Activated naive CD8-positive, alpha-beta T cell treated with anti-CD3 and anti-CD28 coated beads for 36 hours (primary cell): ENCODE measurements at regions not wholly inside any gene's neighbourhood (a gene's known extent, or its start where the extent isn't known, plus 50 kb on each side); places are given as distances from the start of the nearest gene placed in this dataset.

Experiments used
- DNase-seq: peaks from one replicate; pipeline ENCODE4 v3.0.0; 2021
- H3K27ac Mint-ChIP-seq: one replicate; pipeline ENCODE4 v1.8.0; 2022; ENCODE audit warnings: mild to moderate bottlenecking, moderate library complexity, mixed read lengths
- H3K27me3 Mint-ChIP-seq: one replicate; pipeline ENCODE4 v1.8.0; 2022; ENCODE audit warnings: mild to moderate bottlenecking, mixed read lengths
- H3K36me3 Mint-ChIP-seq: one replicate; pipeline ENCODE4 v1.8.0; 2021; ENCODE audit warnings: mild to moderate bottlenecking, mixed read lengths
- H3K4me1 Mint-ChIP-seq: one replicate; pipeline ENCODE4 v1.8.0; 2021; ENCODE audit warnings: mixed read lengths
- H3K4me3 Mint-ChIP-seq: one replicate; pipeline ENCODE4 v1.8.0; 2022; ENCODE audit warnings: mild to moderate bottlenecking, moderate library complexity, mixed read lengths
- H3K9me3 Mint-ChIP-seq: one replicate; pipeline ENCODE4 v1.8.0; 2022; ENCODE audit warnings: mixed read lengths

DNA sequence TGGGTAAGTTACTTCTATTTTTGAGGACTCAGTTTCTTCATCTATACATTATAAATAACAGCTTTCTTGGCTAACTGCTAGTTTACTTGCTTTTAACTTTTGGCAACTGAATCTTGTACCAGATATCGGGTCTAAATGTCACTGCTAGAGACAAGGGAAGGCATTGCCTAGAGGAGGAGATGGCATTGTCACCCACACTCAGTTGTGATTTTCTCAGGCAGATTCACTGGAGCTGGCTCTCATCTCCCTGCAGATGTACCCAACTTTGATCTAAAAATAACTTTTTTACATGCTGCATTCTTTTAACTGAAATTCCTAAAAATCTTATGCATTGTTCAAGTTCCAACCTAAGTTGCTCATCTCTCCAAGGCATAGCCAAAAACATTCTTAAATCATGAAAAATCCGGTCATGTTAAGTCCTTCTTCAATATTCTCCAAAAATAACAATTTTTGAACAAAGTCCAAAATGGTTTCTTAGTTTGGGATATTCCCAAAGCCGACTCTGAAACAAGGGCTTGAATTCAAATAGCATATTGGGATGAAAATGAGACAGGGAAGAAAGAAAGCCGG is 469.0 kb upstream of the BOD1L1 start:
- Mint-ChIP-seq H3K9me3 (peaks cover under 1% of the 10 kb centered on the region), H3K4me1 (no peaks in the 10 kb centered on the region), H3K4me3 (no peak overlapping the region), H3K27ac (no peak overlapping the region), H3K27me3 (peaks cover 4% of the 10 kb centered on the region), H3K36me3 (no peaks in the 10 kb centered on the region)
- no peak for DNase-seq

DNA sequence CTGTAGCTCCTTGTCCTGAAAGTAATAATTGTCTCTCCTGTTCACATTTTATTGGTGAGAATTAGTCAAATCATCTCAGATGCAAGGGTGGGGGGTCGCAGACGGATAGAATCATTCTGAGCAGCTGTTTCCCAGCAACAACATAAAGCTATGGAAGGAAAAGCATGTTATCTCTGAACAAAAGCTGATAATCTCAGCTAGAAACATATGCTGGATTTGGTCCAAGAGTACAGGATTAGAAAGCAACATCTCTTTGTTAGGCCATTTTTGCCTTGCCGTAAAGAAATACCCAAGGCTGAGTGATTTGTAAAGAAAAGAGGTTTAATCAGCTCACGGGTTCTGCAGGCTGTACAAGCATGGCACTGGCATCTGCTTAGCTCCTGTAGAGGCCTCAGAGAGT is 472.8 kb upstream of the BOD1L1 start:
- H3K4me1 Mint-ChIP-seq, result no peaks in the 10 kb centered on the region
- DNase-seq, result no peak
- no peaks in the 10 kb centered on the region for H3K27me3 Mint-ChIP-seq
- H3K36me3 Mint-ChIP-seq, result no peaks in the 10 kb centered on the region
- no peaks in the 10 kb centered on the region for H3K9me3 Mint-ChIP-seq
- H3K4me3 Mint-ChIP-seq, result no peak overlapping the region
- H3K27ac Mint-ChIP-seq, result no peak overlapping the region

DNA sequence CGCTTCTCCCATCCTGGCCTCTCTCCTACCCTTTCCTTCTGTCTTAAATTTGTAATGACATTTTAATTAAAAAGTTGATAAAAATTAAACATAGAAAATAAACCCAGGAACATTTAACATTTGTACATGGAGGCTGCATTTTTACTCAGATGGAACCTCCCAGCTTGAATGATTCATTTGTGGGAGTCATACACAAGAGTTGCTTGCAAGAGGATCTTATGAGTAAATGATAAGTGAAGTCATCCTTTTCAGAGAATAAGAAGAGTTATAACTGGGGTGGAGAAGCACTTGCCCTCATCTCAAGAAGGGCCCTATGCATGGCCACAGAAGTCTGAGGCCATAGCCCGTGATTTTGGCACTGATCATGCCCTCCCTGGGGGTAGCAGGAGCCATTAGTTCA is 482.9 kb upstream of the BOD1L1 start:
- Mint-ChIP-seq H3K27me3 (peaks cover 8% of the 10 kb centered on the region), H3K36me3 (no peaks in the 10 kb centered on the region), H3K4me1 (peaks cover 4% of the 10 kb centered on the region), H3K4me3 (no peak overlapping the region), H3K9me3 (peaks cover 8% of the 10 kb centered on the region), H3K27ac (no peak overlapping the region)
- DNase-seq, result no peak

DNA sequence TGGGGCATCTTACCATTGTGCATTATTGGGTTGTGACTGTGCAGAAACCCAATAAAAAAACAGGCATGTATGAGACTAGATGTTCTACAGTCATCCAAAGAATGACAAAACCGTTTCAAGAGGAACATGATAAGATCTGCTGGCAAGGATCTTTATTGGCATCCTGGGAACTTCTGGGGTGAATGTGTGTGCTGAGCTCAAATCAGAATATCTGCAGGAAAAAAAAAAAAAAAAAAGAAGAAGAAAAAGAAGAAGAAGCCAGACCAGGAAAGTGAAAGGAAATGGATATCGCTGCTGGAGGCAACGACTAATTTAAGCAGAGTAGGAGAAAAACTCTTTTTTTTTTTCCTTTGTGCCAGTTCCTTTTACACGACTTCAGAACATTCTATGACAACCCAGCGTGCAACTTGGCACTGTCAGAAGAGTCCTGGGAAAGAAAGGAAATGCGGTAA is 484.2 kb upstream of the BOD1L1 start:
- Mint-ChIP-seq H3K4me3 (no peak overlapping the region), H3K36me3 (no peaks in the 10 kb centered on the region), H3K9me3 (peaks cover 8% of the 10 kb centered on the region), H3K27ac (no peak overlapping the region), H3K27me3 (peaks cover 12% of the 10 kb centered on the region), H3K4me1 (peaks cover 4% of the 10 kb centered on the region)
- no peak for DNase-seq

DNA sequence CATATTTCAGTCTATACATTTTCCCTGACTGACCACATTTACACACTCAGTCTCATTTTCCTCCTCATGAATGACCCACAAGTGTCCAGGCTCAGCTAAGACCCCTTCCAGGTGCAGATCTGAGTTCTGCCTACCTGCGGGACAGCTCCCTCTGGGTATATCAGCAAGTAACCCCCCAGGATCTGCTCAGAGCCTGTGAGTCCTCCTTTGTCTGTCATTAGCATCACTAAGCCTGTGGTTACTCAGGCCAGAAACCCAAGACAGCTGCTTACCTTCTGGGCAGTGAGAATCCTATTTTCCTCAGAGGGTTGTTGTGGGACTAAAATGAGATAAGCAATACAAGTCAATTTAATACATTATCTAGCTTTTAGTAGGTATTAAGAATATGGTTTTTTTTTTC is 487.6 kb upstream of the BOD1L1 start:
- peaks cover 9% of the 10 kb centered on the region for H3K4me1 Mint-ChIP-seq
- no peak for DNase-seq
- peaks cover 12% of the 10 kb centered on the region for H3K27me3 Mint-ChIP-seq
- H3K27ac Mint-ChIP-seq, result no peak overlapping the region
- no peak overlapping the region for H3K4me3 Mint-ChIP-seq
- H3K9me3 Mint-ChIP-seq, result no peaks in the 10 kb centered on the region
- no peaks in the 10 kb centered on the region for H3K36me3 Mint-ChIP-seq

DNA sequence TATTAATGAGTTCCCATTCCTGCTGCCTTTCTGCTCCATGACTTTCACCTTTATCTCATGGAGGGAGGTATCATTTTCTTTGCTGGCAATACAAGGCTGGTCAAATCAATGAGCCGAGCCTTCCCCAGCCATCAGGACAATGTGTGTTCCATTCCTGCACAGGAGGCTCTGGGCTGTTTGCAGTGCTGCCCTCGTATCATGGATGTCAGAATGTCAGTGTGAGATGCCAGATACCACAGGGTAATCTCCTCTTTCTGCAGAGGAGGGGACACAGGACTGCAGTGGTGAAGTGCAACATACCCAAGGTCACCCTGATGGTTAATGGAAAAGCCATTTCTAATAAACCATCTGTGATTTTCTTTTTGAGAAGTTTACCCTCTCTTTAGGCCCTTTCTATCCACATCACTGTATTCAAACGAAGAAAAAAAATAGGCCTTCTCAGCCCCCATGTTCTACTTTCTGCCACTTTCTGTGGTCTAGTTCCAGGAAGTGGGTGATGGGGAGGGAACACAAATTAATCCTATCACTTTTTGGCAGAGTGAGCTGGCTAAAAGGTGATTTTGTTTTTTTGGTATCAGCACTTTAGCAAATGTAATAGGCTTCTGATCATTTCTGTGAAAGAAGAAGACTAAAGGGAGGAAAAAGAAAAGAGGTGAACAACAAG is 490.2 kb upstream of the BOD1L1 start:
- peaks cover 7% of the 10 kb centered on the region for H3K27me3 Mint-ChIP-seq
- DNase-seq, result no peak
- no peak overlapping the region for H3K27ac Mint-ChIP-seq
- no peak overlapping the region for H3K4me3 Mint-ChIP-seq
- H3K36me3 Mint-ChIP-seq, result no peaks in the 10 kb centered on the region
- no peaks in the 10 kb centered on the region for H3K9me3 Mint-ChIP-seq
- peaks cover 4% of the 10 kb centered on the region for H3K4me1 Mint-ChIP-seq

DNA sequence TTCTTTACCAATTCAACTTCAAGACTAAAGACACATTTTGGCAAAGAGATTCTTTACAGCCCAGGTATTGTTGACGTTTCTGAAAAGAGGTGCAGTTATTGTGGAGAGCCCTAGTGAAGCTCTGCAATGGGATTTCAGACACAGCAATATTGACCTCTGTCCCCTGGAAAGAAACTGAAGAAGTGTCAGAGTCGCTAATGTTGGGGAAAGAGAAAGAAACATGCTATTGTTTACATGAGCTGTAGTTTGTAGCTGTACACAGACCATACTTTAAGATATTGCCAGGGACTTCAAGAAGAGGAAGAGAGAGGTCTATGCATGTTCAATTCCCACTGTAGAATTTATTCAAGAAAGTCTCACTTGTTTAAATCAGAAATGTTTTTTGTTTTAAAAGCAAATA is 497.3 kb upstream of the BOD1L1 start:
- no peak for DNase-seq
- peaks cover 8% of the 10 kb centered on the region for H3K27me3 Mint-ChIP-seq
- no peaks in the 10 kb centered on the region for H3K9me3 Mint-ChIP-seq
- H3K4me3 Mint-ChIP-seq, result no peak overlapping the region
- no peaks in the 10 kb centered on the region for H3K36me3 Mint-ChIP-seq
- no peak overlapping the region for H3K27ac Mint-ChIP-seq
- no peaks in the 10 kb centered on the region for H3K4me1 Mint-ChIP-seq

DNA sequence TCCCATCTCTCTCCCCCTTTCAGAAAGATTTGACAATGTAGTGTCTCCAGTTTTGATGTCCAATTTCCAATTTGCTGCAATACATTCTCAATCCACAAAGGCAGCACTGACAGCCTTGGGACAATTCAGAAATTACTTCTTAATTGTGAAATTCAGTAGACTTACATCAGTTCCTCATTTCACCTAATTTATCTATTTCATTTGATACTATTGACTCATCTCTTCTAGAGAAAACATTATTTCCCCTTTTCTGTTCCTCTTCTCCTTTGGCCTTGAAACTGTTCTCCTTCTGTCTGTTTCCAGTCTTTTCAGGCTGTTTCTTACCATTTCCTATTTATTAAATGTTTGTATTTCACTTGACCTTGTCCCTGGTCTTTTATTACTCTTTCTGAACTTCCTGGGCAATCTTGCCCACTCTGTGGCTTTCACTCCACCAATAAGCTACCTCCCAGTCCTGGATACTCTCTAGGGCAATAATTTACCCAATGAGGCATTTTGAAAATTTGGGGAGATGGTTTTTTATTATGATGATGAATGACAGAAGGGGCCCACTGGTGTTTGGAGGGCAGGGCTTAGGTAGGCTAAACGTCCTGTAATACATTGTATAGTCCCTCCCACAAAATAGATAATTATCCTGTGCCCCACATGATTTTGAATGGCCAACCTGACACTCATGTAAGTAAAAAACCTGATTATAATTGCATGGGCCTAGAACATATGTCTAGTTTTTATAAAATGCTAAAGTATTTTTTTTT is 498.0 kb upstream of the BOD1L1 start:
- DNase-seq, result no peak
- Mint-ChIP-seq H3K27me3 (peaks cover 8% of the 10 kb centered on the region), H3K4me1 (no peaks in the 10 kb centered on the region), H3K9me3 (no peaks in the 10 kb centered on the region), H3K27ac (no peak overlapping the region), H3K36me3 (no peaks in the 10 kb centered on the region), H3K4me3 (no peak overlapping the region)

DNA sequence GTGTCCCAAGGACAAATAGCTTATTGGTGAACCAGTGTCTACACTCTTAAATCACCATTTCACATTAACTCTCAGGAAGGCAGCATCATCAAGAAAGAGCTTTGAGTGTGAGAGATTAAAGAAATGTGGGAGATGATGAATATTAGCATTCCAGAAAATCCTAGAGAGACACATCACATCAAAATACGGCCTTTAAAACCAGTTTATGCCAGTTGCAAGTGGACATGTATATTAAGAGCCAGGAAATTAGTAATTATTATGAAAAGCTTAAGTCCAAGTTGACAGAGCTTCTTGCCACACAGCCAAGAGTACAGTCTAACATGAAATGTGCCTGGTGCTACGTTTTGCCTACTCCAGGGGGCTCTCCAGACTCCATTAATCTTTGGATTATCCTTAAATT is 503.0 kb upstream of the BOD1L1 start:
- Mint-ChIP-seq H3K4me1 (no peaks in the 10 kb centered on the region), H3K27me3 (no peaks in the 10 kb centered on the region), H3K4me3 (no peak overlapping the region), H3K27ac (no peak overlapping the region), H3K36me3 (no peaks in the 10 kb centered on the region), H3K9me3 (no peaks in the 10 kb centered on the region)
- DNase-seq, result no peak

DNA sequence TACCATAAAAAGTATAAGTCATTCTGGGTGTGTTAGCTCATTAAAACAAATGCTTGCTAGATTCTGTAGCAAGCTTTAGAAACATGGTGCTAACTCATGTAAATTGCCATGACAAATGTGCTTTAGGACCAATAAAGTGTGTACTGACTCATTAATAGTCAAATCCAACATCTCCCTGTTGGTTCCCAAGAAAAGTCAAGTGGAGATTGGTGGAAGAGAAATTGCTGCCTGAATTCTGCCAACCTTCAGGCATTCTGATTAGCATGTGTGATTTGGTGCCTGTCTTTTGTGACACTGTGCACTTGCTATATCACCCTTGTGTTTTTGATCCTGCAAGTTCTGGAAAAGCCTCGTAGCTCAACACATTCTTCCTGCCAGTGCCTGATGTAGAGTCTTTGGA is 503.8 kb upstream of the BOD1L1 start:
- no peak overlapping the region for H3K4me3 Mint-ChIP-seq
- no peaks in the 10 kb centered on the region for H3K9me3 Mint-ChIP-seq
- H3K27me3 Mint-ChIP-seq, result no peaks in the 10 kb centered on the region

DNA sequence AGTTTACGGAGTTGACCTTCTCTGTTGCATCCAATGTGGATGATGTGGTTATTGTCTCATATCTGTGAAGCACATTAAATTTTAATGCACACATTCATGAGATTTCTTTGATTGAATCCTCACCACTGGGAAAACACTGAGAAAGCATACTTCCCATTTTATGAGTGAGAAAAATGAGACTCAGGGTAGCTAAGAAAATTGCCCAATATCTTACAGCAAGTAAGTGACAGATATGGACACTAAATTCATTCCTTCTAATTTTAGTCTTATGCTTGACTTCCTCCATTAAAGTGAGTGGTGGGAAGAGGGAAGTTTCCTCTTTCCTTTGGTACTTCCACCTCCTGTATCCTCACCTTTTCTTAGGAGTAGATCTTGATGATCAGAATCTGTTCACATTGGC is 504.8 kb upstream of the BOD1L1 start:
- Mint-ChIP-seq H3K36me3 (no peaks in the 10 kb centered on the region), H3K4me3 (no peak overlapping the region), H3K4me1 (no peaks in the 10 kb centered on the region), H3K9me3 (no peaks in the 10 kb centered on the region), H3K27ac (no peak overlapping the region), H3K27me3 (no peaks in the 10 kb centered on the region)
- DNase-seq, result no peak

More for the DNA sequence above, 503.8 kb upstream of the BOD1L1 start:
- H3K27ac Mint-ChIP-seq, result no peak overlapping the region
- H3K36me3 Mint-ChIP-seq, result no peaks in the 10 kb centered on the region
- no peak for DNase-seq
- H3K4me1 Mint-ChIP-seq, result no peaks in the 10 kb centered on the region

DNA sequence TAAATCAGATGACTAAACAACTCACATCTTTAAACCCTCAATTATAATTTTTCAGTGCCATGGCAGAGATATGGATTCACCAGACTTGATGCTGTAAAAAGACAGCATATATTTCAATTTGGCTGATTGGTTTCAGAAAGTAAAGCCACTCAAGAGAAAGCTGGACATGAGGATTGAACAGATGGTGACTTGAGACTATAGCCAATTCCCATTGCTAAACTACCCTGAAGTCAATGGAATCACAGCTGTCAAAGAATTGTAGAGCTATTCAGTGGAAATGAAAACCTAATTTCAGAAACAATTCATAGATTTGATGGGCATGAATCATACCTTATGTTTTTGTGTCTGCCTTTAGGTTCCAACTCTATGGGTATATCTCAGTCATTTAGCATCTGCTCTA is 510.6 kb upstream of the BOD1L1 start:
- Mint-ChIP-seq H3K9me3 (no peaks in the 10 kb centered on the region), H3K27me3 (no peaks in the 10 kb centered on the region), H3K4me3 (no peak overlapping the region), H3K27ac (no peak overlapping the region), H3K4me1 (no peaks in the 10 kb centered on the region), H3K36me3 (no peaks in the 10 kb centered on the region)
- no peak for DNase-seq

DNA sequence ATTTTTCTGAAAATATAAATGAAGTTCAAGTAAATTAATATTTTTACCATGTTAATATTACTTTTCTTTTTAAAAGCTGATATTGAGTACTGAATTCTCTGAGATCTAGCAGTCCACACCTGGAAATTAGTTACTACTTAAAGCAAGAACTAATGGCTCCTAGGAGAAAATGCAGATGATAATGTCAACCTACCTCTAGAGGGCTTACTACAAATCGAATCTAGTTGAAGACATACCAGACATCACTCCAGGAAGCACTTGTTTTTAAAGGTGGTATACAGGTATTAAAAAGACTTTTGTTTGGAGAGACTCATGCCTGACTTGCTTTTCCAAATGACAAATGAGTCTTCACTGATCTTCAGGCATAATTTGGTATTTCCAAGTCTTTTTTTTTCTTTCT is 516.4 kb upstream of the BOD1L1 start:
- Mint-ChIP-seq H3K9me3 (no peaks in the 10 kb centered on the region), H3K4me3 (no peak overlapping the region), H3K4me1 (no peaks in the 10 kb centered on the region), H3K36me3 (no peaks in the 10 kb centered on the region), H3K27me3 (no peaks in the 10 kb centered on the region), H3K27ac (no peak overlapping the region)
- DNase-seq, result no peak

DNA sequence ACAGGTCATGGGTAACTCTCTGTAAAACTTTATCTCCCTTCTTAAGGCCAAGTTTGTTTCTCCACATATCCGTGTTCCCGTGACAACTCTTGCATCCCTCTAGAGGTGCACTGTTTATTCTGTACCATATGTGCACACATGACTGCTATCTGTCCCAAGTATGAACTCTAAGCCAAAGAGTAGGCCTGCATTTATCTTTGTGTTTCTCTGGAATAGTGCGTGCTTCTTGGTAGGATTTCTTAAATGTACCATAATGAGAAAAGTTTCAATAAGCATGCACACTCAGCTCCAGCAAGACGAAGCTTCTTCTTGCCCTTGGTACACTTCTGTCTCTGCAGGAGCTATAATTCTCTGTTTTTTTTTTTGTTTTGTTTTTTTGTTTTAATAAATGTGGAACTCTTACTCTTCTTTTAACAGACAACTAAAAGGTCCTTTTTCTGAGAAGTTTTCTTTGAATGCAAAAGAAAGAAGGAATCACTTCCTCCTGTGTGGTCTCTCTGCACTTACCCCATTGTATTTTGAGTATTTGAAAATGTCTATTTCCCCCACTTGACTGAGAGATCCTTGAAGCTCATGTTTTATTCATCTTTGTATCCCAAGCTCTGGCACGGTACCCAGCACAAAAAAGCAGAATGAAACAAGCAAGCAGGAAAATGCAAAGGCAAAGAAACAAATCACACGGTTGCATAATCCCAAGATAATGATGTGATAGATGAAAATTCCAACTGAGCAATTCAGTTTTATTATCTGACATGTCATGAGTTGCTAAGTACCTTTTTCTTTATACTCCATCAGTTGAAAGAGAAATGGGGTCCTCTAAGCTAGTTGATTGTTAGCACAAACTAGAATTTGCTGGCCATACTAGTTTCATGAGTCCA is 521.9 kb upstream of the BOD1L1 start:
- Mint-ChIP-seq H3K36me3 (no peaks in the 10 kb centered on the region), H3K9me3 (no peaks in the 10 kb centered on the region), H3K27ac (no peak overlapping the region), H3K4me1 (no peaks in the 10 kb centered on the region), H3K4me3 (no peak overlapping the region), H3K27me3 (no peaks in the 10 kb centered on the region)
- no peak for DNase-seq

DNA sequence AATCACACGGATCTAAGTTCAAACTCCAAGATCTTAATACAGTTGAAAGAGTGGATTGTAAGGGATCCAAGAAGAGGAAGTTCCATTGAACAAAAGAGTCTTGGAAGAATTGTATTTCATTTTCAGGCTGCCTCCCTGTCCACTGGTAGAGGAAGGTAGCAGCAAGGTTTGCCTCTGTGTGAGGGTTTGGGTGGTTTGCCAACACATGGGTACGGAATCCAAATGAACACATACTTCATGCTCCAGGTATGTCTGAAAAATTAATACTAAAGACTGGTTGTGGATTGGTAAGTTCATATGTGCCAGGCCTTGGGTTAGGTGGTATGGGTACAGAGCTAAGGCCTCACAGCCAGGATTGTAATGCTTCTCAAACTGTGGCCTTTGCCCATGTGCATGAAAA is 523.6 kb upstream of the BOD1L1 start:
- Mint-ChIP-seq H3K4me3 (no peak overlapping the region), H3K4me1 (no peaks in the 10 kb centered on the region), H3K27me3 (no peaks in the 10 kb centered on the region), H3K9me3 (no peaks in the 10 kb centered on the region), H3K36me3 (no peaks in the 10 kb centered on the region), H3K27ac (no peak overlapping the region)
- no peak for DNase-seq
